ENCODE measurements at regions not wholly inside any gene's neighbourhood (a gene's known extent, or its start where the extent isn't known, plus 50 kb on each side); places are given as distances from the start of the nearest gene placed in this dataset.

- TF ChIP-seq POLR2AphosphoS5 (IDR thresholded peaks at IDR 0.05) (no peak), POLR2A (IDR thresholded peaks at IDR 0.05; ENCODE audit: low read depth) (no peak), EP300 (IDR thresholded peaks at IDR 0.05) (no peak)
- TF ChIP-seq, protein P1, sequence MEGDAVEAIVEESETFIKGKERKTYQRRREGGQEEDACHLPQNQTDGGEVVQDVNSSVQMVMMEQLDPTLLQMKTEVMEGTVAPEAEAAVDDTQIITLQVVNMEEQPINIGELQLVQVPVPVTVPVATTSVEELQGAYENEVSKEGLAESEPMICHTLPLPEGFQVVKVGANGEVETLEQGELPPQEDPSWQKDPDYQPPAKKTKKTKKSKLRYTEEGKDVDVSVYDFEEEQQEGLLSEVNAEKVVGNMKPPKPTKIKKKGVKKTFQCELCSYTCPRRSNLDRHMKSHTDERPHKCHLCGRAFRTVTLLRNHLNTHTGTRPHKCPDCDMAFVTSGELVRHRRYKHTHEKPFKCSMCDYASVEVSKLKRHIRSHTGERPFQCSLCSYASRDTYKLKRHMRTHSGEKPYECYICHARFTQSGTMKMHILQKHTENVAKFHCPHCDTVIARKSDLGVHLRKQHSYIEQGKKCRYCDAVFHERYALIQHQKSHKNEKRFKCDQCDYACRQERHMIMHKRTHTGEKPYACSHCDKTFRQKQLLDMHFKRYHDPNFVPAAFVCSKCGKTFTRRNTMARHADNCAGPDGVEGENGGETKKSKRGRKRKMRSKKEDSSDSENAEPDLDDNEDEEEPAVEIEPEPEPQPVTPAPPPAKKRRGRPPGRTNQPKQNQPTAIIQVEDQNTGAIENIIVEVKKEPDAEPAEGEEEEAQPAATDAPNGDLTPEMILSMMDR (IDR thresholded peaks at IDR 0.05): no peak
Observed at GRCh38 chr6:134523903-134524650, 206.2 kb upstream of the SGK1 start.

Data from esophagus muscularis mucosa (tissue), 4 donors.